Type B pancreatic cell (in vitro differentiated cells): ENCODE measurements at regions not wholly inside any gene's neighbourhood (a gene's known extent, or its start where the extent isn't known, plus 50 kb on each side); places are given as distances from the start of the nearest gene placed in this dataset.

Experiments used
- DNase-seq: peaks from one replicate; pipeline ENCODE4 v3.0.0; 2021; ENCODE audit warnings: mixed read lengths; ENCODE audit not compliant: unreplicated experiment; ENCODE audit errors: extremely low spot score
- H3K27ac Mint-ChIP-seq: 2 replicates; pipeline ENCODE4 v1.8.0; 2021; ENCODE audit warnings: mild to moderate bottlenecking, mixed read lengths
- H3K27me3 Mint-ChIP-seq: 2 replicates; pipeline ENCODE4 v1.8.0; 2021; ENCODE audit warnings: mixed read lengths
- H3K36me3 Mint-ChIP-seq: 2 replicates; pipeline ENCODE4 v1.8.0; 2021; ENCODE audit warnings: mixed read lengths
- H3K4me1 Mint-ChIP-seq: one replicate; pipeline ENCODE4 v1.8.0; 2021; ENCODE audit warnings: mixed read lengths; ENCODE audit not compliant: unreplicated experiment
- H3K4me3 Mint-ChIP-seq: 2 replicates; pipeline ENCODE4 v1.8.0; 2021; ENCODE audit warnings: mild to moderate bottlenecking, mixed read lengths
- H3K9me3 Mint-ChIP-seq: 2 replicates; pipeline ENCODE4 v1.8.0; 2021; ENCODE audit warnings: mixed read lengths
- CTCF ChIP-seq: fragments of 200-600 bp; sonication (generic); conservative IDR thresholded peaks from 2 replicates; pipeline ENCODE4 v1.5.0; 2021; ENCODE audit warnings: antibody characterized with exemption, mild to moderate bottlenecking

- H3K9me3 Mint-ChIP-seq = no peaks in the 10 kb centered on the region
These were observed 255.1 kb upstream of the KCNIP4 start for GRCh38 chr4:22203711-22204011.

DNA sequence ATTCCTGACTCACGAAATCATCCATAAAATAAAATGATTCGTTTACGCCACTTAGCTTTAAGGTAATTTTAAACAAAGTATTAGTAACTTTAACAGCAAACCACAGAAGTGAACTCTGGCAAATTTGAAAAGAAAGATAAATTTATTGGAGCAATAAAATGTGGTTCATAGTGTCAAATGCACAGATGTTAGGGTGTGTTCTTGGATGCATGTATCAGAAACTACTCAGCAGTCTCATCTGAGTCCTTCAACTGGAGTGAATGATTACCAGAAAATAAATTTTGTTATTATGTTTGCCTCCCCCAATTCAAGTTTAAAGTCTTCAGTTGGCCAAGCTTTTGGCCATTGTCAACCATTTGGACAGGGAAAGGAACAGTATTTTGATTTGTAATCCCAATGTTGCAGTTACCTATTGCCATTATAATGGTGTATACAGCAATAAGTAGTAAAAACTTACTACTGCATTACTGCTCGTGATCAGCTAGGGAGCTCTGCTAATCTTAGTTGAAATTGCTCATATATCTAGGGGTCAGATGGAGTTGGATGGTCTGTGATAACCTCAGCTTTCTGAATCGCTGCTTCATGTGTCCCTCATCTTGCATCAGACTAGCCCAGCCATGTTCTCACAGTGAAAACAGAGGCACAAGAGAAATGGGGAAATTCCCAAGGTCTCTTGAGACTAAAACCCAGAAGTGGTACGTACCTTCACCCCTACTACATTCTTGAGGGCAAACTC lies 254.6 kb upstream of the KCNIP4 start:
- no peak for TF ChIP-seq CTCF
- no peak for DNase-seq

More at GRCh38 chr4:22203711-22204011, 255.1 kb upstream of the KCNIP4 start:
- Mint-ChIP-seq H3K27me3 (no peaks in the 10 kb centered on the region), H3K27ac (no peak overlapping the region), H3K4me1 (no peaks in the 10 kb centered on the region), H3K36me3 (no peaks in the 10 kb centered on the region), H3K4me3 (no peak overlapping the region)
- DNase-seq = no peak
- TF ChIP-seq CTCF = no peak

GRCh38 chr4:22202246-22202974 lies 253.8 kb upstream of the KCNIP4 start:
- no peaks in the 10 kb centered on the region for H3K27me3 Mint-ChIP-seq
- no peaks in the 10 kb centered on the region for H3K4me1 Mint-ChIP-seq
- no peaks in the 10 kb centered on the region for H3K36me3 Mint-ChIP-seq
- H3K27ac Mint-ChIP-seq = no peak overlapping the region
- TF ChIP-seq CTCF = no peak
- no peaks in the 10 kb centered on the region for H3K9me3 Mint-ChIP-seq
- DNase-seq = no peak
- no peak overlapping the region for H3K4me3 Mint-ChIP-seq

More for the DNA sequence above, 254.6 kb upstream of the KCNIP4 start:
- no peaks in the 10 kb centered on the region for H3K4me1 Mint-ChIP-seq
- H3K9me3 Mint-ChIP-seq = no peaks in the 10 kb centered on the region
- H3K27ac Mint-ChIP-seq = no peak overlapping the region
- no peaks in the 10 kb centered on the region for H3K36me3 Mint-ChIP-seq
- no peaks in the 10 kb centered on the region for H3K27me3 Mint-ChIP-seq
- H3K4me3 Mint-ChIP-seq = no peak overlapping the region

- Mint-ChIP-seq H3K27ac (no peak overlapping the region), H3K9me3 (no peaks in the 10 kb centered on the region), H3K27me3 (no peaks in the 10 kb centered on the region), H3K4me1 (no peaks in the 10 kb centered on the region), H3K4me3 (no peak overlapping the region), H3K36me3 (no peaks in the 10 kb centered on the region)
- TF ChIP-seq CTCF = no peak
- no peak for DNase-seq
These were observed 252.7 kb upstream of the KCNIP4 start for GRCh38 chr4:22201256-22201655.

DNA sequence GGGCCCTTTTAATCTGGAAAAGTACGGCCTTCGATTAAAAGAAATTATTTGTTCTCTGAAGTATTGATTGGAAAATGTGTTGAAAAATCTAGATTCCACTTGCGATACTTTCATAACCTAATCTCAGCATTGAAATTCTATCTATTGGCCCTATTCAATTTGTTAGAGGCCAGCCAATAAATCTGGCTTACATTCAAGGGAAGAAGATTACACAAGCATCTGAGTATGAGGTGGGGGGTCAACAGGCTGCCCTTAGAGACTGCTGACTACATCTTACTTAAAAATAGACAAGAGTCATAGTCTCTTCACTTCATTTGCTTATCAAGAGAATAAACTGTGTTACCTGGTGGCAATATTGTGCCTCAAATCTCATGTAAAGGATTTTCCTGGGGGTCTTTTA lies 248.0 kb upstream of the KCNIP4 start:
- Mint-ChIP-seq H3K9me3 (no peaks in the 10 kb centered on the region), H3K36me3 (no peaks in the 10 kb centered on the region), H3K4me3 (no peak overlapping the region), H3K27ac (no peak overlapping the region), H3K27me3 (no peaks in the 10 kb centered on the region), H3K4me1 (peaks cover 6% of the 10 kb centered on the region)
- DNase-seq = no peak
- TF ChIP-seq CTCF = no peak
